ENCODE measurements at regions not wholly inside any gene's neighbourhood (a gene's known extent, or its start where the extent isn't known, plus 50 kb on each side); places are given as distances from the start of the nearest gene placed in this dataset.
"Not testable (repeated sequence)": the region's sequence is repeated elsewhere in the genome, so short reads cannot be mapped to it uniquely, and the experiment has no call there.

GRCh38 chr2:37571587-37572136, 99.8 kb downstream of the CDC42EP3 start:
- TF ChIP-seq CTCF (IDR thresholded peaks at IDR 0.05), result no peak
- DNase-seq, result no peak

GRCh38 chr2:37573451-37574388, 97.7 kb downstream of the CDC42EP3 start:
- ATAC-seq, result no peak
- Histone ChIP-seq H3K4me1 (no peaks in the 10 kb centered on the region), H3K27ac (no peak overlapping the region), H3K4me3 (no peak overlapping the region), H3K36me3 (no peaks in the 10 kb centered on the region), H3K9me3 (no peaks in the 10 kb centered on the region), H3K27me3 (no peaks in the 10 kb centered on the region)
- intact Hi-C loops (cut with DNase I), result no loop called here
- no peak for TF ChIP-seq CTCF (IDR thresholded peaks at IDR 0.05)
- DNase-seq, result no peak
- FAIRE-seq, result no peak
- 64 to 70% methylated on average over 3 of the region's 3 CpGs for WGBS, 2 donors

More at GRCh38 chr2:37571587-37572136, 99.8 kb downstream of the CDC42EP3 start:
- intact Hi-C loops (cut with DNase I), result no loop called here
- ATAC-seq, result no peak
- 93 to 96% methylated on average over 7 of the region's 7 CpGs for WGBS, 2 donors
- Histone ChIP-seq H3K9me3 (no peaks in the 10 kb centered on the region), H3K27me3 (no peaks in the 10 kb centered on the region), H3K36me3 (no peaks in the 10 kb centered on the region), H3K27ac (no peak overlapping the region), H3K4me3 (no peak overlapping the region), H3K4me1 (no peaks in the 10 kb centered on the region)
- no peak for FAIRE-seq

- WGBS, 2 donors, result 98 to 100% methylated on average over 1 of the region's 1 CpG
- DNase-seq, result no peak
- Histone ChIP-seq H3K36me3 (no peaks in the 10 kb centered on the region), H3K27me3 (no peaks in the 10 kb centered on the region), H3K4me3 (no peak overlapping the region), H3K9me3 (no peaks in the 10 kb centered on the region), H3K27ac (no peak overlapping the region), H3K4me1 (no peaks in the 10 kb centered on the region)
- intact Hi-C loops (cut with DNase I), result no loop called here
- no peak for ATAC-seq
- no peak for FAIRE-seq
- no peak for TF ChIP-seq CTCF (IDR thresholded peaks at IDR 0.05)
Measured at GRCh38 chr2:37575780-37576179, 95.7 kb downstream of the CDC42EP3 start.

- H3K27me3 ChIP-seq; H3K4me3 ChIP-seq; DNase-seq; H3K9me3 ChIP-seq; H3K4me1 ChIP-seq; ATAC-seq; intact Hi-C loops (cut with DNase I); H3K27ac ChIP-seq; H3K36me3 ChIP-seq; FAIRE-seq: not testable (repeated sequence)
- 90 to 94% methylated on average over 2 of the region's 2 CpGs for WGBS, 2 donors
Measured at GRCh38 chr2:37576194-37576593, 95.2 kb downstream of the CDC42EP3 start.

- Histone ChIP-seq H3K27ac (no peak overlapping the region), H3K36me3 (no peaks in the 10 kb centered on the region), H3K9me3 (no peaks in the 10 kb centered on the region), H3K4me1 (no peaks in the 10 kb centered on the region), H3K4me3 (no peak overlapping the region), H3K27me3 (no peaks in the 10 kb centered on the region)
- no peak for TF ChIP-seq CTCF (IDR thresholded peaks at IDR 0.05)
- FAIRE-seq (no peak), DNase-seq (no peak), ATAC-seq (no peak)
- intact Hi-C loops (cut with DNase I), result no loop called here
- WGBS, 2 donors, result 93% methylated on average over 2 of the region's 2 CpGs
Measured at GRCh38 chr2:37576831-37577230, 94.6 kb downstream of the CDC42EP3 start.

All from pancreas (tissue), 10 donors.